ENCODE measurements at regions not wholly inside any gene's neighbourhood (a gene's known extent, or its start where the extent isn't known, plus 50 kb on each side); places are given as distances from the start of the nearest gene placed in this dataset.
"Not testable (repeated sequence)": the region's sequence is repeated elsewhere in the genome, so short reads cannot be mapped to it uniquely, and the experiment has no call there.

DNA sequence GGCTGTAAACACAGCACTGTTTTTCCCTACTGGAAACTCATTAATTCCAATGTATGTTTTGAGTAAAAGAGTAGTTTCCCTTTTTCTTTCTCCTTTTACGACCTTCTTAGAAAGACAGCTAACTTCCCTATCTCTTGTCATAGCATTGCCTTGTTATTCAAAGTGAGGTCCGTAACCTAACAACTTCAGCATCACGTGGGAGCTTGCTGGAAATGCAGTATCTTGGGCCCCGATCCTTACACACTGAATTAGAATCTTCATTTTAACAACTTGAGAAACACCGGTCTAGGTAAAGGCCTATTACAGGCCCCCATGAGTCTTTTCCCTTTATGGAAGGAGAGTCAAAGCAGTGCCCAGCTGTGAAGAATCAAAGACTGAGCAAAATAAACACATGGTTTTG, 230.7 kb upstream of the PRKD1 start:
- no peak for DNase-seq (ENCODE audit: low spot score)

DNA sequence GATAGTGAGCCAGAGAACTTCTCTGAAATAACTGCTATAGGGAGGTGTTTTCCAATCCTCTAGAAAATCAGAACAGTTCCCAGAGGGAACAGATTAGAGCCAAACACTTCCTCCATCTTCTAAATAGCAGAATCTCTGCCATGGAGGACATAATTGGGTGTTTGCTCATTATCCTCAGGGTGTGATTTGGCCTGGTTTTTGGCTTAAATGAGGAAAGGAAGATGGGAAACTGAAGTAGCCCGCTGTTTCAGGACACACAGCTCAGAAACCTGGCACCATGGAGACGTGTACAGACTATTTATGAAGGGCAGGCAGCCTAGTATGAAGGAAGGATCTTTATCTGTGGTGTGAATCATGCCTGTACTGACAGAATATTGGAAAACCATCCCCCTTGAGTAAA, 231.7 kb upstream of the PRKD1 start:
- DNase-seq (ENCODE audit: low spot score) = no peak

DNA sequence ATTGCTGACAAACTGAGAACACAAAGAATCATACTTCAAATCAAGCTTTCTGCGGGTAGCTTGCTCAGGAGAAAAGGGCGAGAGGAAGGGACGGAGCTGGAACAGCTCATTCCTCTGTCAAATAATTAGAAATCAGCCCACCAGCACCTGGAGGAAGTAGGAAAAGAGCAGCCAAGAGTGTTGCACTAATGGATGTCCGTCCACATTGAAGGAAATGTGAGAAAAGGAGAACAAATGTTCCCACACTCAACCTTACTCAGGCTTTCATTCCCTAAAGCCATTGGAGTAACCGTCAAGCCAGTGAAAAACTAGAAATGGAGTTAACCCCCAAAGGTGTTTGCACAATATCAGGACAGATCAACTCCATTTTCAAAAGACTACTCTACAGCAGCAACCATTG, 233.0 kb upstream of the PRKD1 start:
- no peak for DNase-seq (ENCODE audit: low spot score)

DNA sequence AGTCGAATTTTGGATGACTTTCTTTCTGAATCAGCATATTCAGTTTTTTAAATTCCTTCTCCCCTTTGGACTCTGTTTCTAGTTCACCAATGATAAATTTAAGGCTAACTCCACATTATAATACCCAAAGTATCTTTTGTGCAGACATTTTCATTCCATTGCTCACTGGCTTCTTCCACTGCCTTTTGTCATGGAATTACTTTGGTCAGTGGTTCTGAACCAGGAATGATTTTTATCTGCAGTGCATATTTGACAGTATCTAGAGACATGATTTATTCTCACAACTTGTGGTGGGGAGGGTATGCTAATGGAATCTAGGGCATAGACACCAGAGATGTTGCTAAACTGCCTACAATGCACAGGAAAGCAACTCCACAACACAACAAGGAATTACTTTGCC, 234.4 kb upstream of the PRKD1 start:
- no peak for DNase-seq (ENCODE audit: low spot score)

DNA sequence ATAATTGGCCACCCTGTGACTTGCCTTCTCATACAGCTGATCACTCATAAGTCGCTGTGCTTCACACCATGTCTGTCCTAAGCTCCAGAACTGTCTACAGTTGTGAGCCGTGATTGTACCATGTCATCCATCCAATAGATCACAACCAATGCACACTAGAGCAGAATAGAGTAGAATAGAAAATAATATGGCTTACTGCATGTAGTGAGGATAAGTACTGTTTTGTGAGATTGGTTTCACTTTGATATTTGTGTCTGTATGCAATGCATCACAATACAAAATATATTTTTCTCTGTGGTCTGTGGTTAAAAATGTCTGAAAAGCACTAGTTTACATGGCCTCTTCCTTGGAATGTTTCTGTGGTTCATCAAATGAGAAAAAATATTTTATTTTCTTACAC, 237.6 kb upstream of the PRKD1 start:
- no peak for DNase-seq (ENCODE audit: low spot score)

DNA sequence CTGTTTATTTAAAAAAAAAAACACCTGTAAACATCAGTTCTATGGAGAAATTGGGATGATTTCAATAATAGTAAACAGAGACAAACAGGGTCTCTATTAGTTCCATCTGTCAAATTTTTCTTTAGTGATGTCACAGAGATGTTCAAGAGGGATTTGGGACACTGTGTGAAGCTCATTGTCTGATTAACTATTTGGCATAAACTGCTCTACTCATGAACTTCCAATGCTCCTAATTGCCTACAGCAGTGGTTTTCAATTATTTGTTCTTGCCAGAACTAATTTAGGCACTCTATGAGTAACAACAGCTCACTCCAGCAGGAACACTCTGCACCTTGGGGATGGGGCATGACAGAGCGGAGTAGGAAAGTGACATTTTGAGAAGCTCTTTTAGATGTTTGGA, 250.1 kb upstream of the PRKD1 start:
- DNase-seq (ENCODE audit: low spot score) = no peak

DNA sequence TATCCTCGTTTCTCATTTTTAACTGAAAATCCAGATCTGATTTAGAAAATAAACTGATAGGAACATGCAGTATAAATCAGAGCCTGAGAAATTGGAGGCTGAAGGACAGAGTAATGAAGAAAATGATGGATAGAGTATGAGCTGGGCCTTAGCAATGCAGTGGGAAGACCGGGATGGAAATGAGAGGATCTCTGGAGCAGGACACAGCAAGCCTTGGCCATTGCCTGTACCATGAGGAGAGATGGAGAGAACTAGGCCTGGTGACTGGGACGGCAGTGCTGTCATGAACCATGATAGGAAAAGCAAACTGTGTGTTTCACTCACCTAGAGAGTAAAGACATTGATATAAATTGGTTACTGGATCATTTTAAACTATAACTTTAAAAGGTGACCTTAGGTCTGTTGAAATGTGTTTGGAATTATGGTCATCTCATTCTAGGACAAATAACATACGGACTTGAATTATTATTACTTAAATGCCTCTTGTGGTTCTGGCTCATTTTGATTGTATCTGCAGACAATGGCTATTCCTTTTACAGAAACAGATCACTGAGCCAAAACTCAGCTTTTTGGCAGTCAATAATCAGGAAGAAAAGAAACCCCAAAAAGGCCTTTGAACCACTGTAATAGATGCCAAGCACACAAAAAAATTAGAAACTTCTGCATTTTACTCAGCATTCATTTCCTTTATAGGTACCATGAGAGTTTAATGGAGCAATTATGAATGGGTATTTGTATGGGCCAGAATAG, 251.9 kb upstream of the PRKD1 start:
- no peak for DNase-seq (ENCODE audit: low spot score)

DNA sequence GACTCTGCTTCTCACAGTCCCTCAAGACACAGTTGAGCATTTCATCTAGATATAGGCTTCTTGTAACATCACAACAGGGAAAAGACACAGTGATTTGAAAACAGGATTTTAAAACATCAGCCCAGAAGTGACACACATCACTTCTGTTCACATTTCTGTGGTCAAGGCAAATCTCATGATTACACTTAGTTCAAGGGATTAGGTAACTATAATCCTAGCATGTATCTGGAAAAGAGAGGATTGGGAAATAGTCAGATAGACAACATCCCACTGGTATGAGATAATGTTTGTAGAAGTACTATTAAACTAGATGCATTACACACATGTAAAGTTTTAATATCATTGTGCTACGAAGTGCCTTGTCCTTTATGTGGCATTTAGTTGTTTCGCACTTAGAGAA, 252.6 kb upstream of the PRKD1 start:
- no peak for DNase-seq (ENCODE audit: low spot score)

DNA sequence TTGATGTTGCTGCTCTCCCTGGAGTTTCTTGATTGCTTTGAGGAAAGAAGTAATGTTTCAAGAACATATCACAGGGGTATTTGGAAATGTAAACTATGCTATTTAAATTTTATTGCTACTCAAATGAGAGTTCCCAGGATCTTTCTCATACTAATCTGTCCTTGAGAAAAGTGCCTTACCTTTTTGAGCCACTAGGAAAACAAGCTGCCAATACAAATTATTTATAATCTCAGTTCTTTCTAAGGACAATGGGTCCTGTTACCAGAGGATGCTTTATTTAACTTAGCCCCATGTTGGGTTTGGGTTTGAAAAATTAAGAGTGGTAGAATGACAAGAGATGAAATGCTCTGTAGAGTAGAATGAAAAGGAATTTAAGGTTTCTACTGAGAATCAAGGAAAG, 258.2 kb upstream of the PRKD1 start:
- no peak for DNase-seq (ENCODE audit: low spot score)

DNA sequence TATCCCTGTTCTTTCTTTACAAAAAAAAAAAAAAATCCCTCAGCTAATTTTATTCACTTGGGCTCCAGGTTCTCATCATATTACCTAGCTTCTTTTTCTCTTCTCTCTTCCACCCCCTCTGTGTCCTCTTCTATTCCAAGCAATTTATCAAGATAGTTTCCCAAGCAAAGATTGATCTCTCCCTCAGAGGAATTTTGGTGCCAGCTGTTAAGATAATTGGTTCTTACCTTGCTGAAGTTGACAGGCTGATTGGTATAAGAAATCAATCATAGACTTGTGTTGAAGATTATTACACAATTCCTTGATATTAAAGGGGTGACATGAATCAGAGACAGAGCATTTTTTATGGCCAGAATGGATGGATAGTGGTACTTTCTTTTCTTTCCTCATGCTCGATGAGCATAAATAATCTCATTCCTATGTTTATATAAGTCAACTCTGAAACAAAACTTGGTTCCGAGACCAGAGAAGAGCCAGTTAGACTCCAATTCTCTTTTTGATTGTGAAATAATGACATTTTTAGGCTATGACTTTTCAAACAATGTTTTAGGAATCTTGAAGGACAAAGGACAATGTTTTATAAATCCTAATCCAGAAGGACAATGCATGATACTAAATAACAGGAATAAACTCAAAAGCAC, 264.1 kb upstream of the PRKD1 start:
- no peak for DNase-seq (ENCODE audit: low spot score)

DNA sequence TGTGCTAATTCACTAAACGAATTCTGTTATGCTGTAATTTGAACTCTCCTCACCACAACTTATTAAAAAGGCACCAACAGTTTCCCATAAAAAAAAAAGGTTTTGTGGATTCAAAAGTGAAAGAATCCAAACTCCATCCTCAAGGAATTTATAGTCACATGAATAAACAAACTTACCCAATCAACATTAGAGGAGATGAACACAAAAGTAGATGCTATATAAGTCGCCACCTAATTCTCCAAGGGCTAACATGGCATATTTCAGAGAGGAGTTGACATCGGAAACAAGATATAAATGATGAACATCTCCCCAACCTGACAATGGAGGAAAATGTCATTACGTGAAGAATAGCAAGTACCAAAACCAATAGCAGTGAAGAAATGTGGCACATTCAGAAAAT, 265.5 kb upstream of the PRKD1 start:
- DNase-seq (ENCODE audit: low spot score) = no peak

DNA sequence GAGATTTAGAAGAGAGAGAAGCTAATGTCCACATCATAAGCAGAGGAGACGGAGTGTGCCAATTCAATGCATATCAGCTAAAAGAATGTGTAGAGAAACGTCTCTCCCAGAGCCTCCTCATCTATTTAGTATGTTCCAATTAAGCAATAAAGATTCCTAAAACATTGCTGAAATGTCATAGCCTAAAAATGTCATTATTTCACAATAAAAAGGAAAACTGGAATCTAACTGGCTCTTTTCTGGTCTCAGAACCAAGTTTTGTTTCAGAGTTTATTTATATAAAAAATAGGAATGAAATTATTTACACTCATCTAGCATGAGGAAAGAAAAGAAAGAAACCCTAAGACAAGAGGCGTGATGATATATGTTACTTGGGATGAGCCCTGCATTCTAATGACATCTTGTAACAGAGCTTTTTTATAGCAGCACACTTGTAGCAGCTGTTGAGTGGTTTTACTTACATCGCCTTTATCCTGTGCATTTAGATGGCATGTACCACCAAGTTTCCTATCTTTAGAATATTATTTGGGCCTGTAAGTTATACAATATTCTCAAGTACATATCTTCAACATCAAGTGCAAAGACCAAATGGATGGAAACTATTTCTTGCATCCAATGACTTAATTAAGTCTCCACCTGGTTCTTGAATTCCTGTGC, 266.3 kb upstream of the PRKD1 start:
- peak; percentile 48 for DNase-seq (ENCODE audit: low spot score)

DNA sequence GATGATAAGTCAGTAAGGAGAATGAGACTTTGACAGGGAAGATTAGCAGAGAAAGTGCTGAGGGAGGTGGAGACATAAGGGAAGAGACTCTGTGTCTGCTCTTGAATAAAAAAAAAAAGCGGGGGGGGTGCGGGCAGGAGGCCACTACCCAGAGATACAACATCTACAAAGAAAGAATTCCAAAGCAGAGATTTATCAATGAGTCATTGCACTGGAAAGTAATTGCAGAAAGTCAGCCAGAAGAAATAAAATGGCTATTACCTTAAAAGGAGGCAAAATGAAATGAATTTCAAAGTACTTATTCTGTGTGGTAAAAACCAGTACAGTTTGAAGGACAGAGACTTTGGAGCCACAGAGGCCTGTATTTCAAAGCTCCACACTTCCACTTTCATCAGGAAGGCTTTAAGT, 267.1 kb upstream of the PRKD1 start:
- peak; percentile 62 for DNase-seq (ENCODE audit: low spot score)

DNA sequence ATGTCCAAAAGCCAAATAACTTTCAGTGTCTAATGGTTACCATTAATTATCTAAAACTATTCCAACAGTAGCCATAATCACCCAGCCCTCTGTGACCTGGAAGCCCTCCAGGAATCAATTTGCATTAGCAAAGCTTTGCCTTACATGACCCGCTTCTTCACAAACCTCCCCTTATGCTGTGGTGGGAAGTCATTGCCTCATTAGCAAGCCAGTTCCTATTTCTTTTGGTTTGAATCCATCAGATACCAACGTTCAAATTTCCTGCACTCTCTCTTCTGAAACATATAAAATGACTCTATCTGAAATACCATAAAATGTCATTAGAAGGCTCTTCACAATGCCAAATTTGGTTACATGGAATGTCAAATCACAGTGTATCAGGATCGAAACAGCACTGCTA, 268.3 kb upstream of the PRKD1 start:
- DNase-seq (ENCODE audit: low spot score) = peak; percentile 19

DNA sequence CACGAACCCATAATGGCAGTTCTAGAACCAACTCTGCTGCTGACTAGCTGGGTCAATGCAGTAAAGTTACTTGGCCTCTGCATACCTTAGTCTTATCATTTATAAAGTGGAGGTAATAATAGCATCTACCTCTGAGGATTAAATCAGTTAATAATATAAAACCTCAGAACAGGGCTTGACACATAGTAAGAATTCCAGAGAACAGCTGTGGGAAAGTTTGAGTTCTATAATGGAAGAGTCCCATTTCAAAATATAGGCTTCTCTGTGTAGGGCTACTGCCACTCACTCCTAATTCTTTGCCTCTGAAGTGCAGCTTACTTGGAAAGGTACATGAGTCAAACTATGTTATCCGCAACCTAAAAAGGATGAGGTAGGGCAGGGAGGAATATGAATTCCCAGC, 269.2 kb upstream of the PRKD1 start:
- no peak for DNase-seq (ENCODE audit: low spot score)

DNA sequence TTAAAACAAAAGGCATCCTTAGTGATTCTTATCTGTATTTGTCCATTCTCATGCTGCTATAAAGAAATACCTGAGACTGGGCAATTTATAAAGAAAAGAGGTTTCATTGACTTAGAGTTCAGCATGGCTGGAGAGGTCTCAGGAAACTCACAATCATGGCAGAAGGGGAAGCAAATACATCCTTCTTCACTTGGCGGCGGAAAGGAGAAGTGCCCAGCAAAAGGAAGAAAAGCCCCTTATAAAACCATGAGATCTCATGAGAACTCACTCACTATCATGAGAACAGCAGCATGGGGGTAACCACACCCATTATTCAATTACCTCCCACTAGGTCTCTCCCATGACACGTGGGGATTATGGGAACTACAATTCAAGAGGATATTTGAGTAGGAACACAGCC, 271.1 kb upstream of the PRKD1 start:
- DNase-seq (ENCODE audit: low spot score) = not testable (repeated sequence)

DNA sequence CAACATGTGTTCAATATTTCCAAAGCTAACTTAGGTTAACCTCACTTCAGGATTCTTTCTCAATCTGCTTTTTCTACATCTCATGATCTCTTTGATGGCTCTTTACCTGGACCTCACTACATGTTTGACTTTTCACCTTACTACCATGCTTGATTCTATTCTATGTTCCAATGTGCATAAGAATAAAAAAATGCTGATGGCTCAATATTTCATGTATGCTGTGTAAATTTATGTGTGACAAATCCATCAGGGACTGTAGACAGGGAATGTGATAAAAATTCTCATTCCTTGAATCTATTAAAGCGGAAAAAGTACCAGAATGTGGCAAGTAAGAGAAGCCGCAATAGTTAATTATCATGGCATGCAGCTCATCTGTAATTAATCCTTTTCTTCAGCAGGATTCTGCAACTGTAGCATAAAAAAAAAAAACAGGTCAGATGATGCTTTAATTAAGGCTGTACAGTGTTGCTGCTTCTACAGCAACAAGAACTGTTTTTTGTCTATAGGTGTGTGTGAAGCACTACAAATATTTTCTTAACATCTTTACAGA, 276.9 kb upstream of the PRKD1 start:
- no peak for DNase-seq (ENCODE audit: low spot score)

DNA sequence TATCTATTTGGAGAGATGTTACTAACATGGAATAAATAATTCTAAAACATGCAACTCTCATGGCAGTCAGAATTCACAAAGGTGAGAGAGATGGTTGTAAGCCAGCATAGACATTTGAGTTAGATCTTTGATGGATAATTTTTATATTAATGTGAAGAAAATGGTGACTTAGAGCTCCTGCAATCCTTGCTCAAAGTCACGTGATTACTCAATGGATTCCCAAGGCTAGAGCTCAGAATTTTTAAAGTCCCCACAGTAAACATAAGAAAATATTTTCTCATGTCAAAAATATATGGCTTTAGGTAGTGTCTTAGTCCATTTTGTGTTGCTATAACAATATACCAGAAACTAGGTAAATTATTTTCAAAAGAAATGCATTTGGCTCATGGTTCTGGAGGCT, 281.5 kb upstream of the PRKD1 start:
- DNase-seq (ENCODE audit: low spot score) = no peak

DNA sequence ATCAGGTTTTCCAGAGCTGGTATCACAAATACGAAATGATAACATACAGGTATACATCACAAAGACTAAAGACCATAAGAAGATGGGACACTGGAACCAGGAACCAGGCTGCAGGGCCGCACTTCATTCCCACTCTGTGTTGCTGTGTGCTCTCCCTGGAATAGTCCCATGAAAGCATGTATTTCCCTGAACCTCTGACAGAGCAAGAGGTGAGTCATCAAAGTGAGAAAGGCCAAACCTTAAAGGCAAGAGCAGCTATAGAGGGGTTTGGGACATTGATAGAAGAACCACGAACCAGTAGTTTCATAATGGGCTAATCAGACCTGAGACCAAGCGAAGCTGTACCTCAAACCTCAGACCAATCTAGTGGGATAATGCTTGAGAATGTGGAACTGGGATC, 283.0 kb upstream of the PRKD1 start:
- no peak for DNase-seq (ENCODE audit: low spot score)

DNA sequence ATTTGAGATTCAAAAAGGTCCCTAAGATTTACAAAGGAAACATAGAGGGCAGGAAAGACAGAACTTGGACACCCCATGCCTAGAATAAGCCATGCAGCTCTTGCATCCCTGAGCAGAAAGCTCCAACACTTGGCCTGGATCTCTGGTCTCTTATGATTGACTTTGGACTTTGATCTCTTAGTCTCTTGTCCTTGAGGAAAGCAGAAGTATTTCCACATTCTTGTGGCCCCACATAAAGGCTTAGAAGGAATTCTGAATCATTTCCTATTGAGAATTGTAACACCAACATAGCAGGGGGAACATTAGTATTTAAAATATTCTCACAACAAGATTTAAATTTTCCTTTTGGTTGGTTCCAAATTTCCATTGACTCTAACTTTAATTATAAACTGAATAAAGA, 283.7 kb upstream of the PRKD1 start:
- DNase-seq (ENCODE audit: low spot score) = no peak

DNA sequence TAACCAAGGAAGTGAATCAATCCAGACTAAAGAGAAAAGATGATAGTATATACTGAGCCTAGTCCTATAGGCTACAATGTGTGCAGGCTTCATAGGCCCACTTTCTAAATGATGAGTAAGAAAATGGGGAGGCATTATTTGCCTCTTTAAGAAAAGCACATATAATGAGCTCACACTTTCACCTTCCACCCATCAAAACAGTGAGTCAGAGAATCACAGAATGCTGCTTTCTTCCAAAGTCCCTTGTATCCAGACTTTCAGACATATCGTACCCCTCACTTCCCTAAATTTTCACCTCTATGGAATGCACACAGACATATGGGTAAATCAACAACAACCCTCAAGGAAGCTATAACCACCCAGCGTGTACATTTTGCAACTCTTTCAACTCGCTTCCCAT, 286.4 kb upstream of the PRKD1 start:
- no peak for DNase-seq (ENCODE audit: low spot score)

DNA sequence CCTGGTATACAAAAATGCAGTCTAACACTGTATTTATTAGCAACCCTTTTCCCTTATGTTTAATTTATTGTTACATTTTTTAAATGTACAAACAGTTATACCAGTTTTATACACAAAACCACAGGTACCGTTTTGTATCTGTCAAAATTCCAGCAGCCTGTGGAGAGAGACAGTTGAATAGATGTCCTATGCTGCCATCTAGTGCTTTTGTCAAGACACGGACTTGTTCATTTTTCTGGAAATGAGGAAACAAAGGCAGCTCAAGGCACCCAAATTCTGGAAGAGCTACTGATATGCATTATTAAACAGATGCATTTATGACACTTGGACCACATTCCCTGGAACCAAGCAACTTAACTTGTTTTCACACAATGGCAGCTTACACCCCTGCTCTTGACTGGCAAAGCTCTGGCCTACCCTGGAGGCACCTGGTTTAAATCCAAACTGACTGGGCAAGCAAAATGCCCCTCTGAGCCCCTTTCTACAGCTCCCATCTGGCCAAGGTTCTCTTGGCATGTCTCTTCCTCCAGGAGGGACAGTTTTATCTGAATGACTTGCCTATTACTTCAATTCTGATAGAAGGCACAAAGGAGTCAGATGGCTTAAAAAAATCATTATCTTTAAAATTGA, 286.9 kb upstream of the PRKD1 start:
- DNase-seq (ENCODE audit: low spot score) = peak; percentile 30

DNA sequence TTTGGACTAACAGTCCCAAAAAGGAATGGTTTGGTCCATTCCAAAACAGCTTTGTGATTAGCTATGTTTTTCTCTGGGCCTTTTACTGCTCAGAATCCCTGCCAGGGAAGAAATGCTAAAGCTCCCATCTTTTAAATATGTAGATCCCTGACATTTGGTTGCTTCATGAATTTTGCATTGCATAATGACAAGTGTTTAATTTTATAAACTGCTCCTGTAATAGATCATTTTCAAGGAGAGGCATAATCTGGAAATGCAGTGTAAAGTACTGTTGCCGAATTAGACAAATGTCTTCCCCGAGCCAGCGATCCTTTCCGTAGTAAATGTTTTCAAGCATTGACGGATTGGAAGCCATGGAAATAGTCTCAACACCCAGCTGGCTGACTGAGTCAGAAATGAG, 291.3 kb upstream of the PRKD1 start:
- DNase-seq (ENCODE audit: low spot score) = no peak
